CD4-positive, alpha-beta T cell treated with Interleukin-12 subunit alpha and Interleukin-12 subunit beta, for 1 hour (primary cell): ENCODE measurements at regions not wholly inside any gene's neighbourhood (a gene's known extent, or its start where the extent isn't known, plus 50 kb on each side); places are given as distances from the start of the nearest gene placed in this dataset.
"Not testable (repeated sequence)": the region's sequence is repeated elsewhere in the genome, so short reads cannot be mapped to it uniquely, and the experiment has no call there.

Experiments used
- DNase-seq: peaks from one replicate; pipeline ENCODE4 v3.0.0-alpha.2; 2020

DNA sequence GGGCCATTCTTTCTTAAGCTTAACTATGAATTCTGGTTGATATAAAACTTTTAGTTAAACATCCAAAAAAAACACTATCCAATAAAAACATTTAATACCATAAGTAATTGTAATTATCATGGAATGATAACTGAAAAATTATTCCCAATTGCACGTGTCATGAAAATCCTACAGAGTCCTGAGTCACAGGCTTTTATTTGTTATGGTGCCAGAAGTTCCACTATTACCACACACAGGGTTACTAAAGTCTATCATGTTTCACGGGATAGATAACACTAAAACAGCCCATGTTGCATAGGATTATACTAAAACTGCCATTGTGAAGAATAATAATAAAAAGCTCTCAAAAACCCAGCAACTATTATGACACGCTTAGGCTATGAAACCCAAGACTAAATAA lies 1381.8 kb downstream of the EFNA5 start:
- DNase-seq = no peak

DNA sequence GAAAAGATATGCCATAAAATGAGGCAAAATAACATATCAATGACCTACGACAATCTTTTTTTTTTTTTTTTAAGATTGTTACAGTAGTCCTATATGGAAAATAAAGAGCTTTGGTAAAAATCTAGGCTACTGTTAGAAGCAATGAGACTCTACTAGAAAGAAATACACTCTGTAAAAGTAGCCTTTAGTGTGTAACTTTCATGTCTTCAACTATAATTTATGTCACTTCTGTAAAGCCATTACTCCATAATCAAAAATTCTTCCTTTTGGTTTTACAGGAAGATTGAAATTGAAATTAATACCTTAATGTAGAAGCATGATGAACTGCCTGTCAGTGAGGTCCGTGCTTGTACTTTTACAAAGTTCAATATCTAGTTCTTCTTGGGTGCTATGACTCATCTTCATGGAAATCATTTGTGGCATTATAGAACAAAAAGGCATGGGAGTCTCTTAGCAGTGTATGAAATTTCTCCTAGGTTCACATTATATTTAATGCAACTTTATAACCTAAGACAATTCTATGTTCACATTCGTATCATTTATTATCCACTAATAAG lies 1393.1 kb downstream of the EFNA5 start:
- DNase-seq = no peak

DNA sequence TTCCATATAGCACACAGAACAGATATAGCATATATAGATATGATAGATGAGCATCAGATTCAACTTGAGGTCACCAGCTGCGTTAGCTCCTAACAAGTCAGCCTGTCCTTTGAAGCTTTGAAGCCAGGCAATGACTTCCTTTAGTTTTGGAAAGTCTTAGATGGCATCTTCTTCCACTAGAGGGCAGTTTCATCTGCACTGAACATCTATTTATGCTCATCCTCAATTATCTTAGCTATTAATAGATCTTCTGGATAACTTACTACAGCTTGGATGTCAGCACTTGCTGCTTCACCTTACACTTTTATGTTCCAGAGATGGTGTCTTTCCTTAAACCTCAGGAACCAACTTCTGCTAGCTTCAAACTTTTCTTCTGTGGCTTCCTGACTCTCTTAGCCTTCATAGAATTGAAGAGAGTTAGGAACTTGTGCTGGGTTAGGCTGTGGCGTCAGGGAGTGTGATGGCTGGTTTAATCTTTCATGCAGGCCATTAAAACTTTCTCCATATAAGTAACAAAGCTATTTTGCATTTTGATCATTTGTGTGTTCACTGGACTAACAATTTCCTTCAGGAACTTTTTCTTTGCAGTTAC lies 1401.4 kb downstream of the EFNA5 start:
- DNase-seq = no peak

DNA sequence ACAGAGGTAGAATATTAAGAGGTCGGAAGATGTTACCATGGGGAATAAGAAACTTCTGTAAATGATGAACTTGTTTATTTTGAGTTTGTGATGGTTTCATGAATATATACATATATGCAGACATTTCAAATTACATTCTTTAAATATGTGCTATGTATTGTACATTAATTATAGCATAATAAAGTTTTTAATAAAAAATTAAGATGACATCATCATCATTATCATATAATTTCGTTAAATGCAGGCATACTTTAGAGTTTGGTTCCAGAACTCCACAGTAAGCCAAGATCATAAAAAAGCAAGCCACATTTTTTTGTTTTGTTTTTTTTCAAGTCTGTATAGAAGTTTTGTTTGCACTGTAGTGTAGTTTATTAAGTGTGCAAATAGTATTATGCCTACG lies 1403.5 kb downstream of the EFNA5 start:
- DNase-seq = no peak

DNA sequence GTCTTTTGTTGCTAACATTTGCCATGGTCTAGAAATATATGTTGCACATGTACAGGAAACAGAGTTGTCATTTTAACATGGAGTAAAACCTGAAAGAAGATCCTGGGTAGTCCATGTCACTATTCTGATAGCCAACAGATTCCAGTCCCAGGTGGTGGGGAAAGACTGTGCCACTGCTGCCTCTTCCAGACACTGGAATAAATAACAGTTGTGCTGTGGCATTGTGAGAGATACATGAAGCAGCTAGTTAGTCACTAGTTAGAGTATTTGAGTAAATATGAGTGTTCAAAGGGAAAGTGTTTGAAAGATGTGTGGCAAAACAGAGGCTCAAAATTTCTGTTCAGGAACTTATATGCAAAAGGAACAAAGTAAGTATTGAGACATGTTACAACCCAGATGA lies 1408.3 kb downstream of the EFNA5 start:
- no peak for DNase-seq

DNA sequence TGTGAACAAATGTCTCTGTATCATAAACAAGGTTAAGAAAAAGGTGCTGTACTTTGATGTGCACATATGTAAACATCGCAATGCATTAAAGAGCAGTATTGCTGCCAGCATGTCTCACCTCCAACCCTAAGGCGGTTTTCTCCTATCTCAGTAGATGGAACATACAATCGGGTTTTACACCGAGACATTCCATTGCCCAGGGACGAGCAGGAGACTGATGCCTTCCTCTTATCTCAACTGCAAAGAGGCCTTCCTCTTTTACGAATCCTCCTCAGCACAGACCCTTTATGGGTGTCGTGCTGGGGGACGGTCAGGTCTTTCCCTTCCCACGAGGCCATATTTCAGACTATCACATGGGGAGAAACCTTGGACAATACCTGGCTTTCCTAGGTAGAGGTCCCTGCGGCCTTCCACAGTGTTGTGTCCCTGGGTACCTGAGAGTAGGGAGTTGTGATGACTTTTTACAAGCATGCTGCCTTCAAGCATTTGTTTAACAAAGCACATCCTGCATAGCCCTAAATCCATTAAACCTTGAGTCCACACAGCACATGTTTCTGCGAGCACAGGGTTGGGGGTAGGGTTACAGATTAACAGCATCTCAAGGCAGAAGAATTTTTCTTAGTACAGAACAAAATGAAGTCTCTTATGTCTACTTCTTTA lies 1411.2 kb downstream of the EFNA5 start:
- DNase-seq = not testable (repeated sequence)

DNA sequence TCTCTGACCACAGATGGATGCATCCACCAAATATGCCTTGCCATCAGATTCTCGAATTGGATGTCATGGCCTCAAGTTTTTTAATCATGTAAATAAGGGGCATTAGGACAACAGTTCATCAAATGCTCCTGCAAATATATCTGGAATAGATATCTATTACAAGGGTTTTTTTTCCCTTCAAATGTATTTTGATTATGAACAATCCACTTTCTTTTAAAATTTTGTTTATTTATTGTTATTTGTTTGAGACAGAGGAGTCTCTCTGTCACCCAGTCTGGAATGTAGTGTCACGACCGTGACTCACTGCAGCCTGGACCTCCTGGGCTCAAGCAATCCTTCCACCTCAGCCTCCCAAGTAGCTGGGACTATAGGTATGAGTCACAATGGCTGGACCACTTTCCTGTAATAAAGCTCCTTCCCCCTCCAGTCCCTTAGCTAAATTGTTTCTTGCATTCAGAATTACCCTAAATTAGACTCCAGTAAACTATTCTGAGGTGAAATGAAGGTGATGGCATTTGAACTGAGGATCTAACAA lies 1412.1 kb downstream of the EFNA5 start:
- no peak for DNase-seq

DNA sequence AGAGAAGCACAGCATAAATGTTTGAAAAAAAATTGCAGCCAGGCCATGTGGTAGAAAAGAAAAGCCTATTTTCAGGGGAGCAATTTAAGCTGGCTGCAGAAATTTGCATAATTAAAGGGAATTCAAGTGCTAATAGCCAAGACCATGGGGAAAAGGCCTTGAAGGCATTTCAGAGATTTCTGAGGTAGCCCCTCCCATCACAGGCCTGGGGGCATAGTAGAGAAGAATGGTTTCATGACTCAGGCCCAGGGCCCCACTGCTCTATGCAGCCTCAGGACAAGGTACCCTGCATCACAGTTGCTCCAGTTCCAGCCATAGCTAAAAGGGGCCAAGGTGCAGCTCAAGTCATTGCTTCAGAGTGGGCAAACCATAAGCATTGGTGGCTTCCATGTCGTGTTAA lies 1416.0 kb downstream of the EFNA5 start:
- DNase-seq = no peak

DNA sequence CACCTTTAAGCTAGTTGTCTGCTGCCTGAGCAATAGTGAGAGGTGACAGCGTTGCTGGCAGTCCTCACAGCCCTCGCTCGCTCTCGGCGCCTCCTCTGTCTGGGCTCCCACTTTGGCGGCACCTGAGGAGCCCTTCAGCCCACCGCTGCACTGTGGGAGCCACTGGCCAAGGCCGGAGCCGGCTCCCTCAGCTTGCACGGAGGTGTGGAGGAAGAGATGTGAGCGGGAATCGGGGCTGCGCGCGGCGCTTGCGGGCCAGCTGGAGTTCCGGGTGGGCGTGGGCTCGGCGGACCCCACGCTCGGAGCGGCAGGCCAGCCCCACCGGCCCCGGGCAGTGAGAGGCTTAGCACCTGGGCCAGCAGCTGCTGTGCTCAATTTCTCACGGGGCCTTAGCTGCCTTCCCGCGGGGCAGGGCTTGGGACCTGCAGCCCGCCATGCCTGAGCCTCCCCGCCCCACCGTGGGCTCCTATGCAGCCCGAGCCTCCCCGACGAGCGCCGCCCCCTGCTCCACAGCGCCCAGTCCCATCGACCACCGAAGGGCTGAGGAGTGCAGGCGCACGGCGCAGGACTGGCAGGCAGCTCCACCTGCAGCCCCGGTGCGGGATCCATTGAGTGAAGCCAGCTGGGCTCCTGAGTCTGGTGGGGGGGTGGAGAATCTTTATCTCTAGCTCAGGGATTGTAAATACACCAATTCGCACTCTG lies 1424.5 kb downstream of the EFNA5 start:
- not testable (repeated sequence) for DNase-seq

DNA sequence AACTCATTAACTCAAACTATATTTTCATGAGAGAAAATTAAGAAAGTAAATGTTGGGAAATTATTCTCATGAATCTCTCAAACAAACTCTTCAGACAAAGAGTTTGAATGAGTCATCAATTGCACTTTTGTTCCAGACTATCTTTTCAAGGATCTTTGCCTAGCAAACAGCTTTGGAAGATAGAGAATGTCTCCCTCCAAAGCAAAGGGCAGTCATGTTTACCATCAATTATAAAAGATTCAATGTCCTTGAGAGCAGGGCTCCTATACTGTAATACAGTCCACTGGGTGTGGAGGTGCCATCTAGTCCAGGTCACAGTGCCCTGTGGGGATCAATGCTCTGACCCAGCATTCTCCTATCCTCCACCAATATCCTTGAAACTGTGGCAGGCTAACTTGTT lies 1429.3 kb downstream of the EFNA5 start:
- DNase-seq = no peak

DNA sequence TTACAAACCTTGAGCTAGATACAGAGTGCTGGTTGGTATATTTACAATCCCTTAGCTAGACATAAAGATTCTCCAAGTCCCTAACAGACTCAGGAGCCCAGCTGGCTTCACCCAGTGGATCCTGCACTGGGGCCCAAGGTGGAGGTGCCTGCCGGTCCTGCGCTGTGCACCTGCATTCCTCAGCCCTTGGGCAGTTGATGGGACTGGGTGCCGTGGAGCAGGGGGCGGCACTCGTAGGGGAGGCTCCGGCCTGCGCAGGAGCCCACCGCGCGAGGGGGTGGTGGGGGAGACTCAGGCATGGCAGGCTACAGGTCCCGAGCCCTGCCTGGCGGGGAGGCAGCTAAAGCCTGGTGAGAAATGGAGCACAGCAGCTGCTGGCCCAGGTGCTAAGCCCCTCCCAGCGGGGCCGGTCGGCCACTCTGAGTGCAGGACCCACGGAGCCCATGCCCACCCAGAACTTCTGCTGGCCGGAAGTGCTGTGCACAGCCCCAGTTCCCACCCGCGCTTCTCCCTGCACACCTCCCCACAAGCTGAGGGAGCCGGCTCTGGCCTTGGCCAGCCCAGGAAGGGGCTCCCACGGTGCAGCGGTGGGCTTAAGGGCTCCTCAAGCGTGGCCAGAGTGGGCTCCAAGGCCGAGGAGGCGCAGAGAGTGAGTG lies 1464.7 kb downstream of the EFNA5 start:
- DNase-seq = no peak

DNA sequence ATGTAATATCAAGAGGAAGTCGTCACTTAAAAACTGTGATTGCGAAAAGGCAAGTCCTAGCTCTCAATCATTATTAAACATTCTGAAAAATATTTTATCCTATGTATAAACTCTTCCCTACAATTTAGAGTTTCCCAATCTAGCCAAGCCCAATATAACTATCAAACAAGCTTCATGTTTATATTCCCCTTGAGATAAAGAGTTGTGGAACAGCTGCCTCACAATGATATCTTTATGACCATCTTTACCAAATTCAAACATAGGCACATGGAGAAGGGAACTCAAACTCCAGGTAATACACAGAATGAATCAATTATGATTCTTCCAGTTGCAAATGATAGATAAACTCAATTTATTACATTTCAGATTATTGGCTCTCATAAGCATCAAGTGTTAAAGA lies 1468.7 kb downstream of the EFNA5 start:
- DNase-seq = no peak

DNA sequence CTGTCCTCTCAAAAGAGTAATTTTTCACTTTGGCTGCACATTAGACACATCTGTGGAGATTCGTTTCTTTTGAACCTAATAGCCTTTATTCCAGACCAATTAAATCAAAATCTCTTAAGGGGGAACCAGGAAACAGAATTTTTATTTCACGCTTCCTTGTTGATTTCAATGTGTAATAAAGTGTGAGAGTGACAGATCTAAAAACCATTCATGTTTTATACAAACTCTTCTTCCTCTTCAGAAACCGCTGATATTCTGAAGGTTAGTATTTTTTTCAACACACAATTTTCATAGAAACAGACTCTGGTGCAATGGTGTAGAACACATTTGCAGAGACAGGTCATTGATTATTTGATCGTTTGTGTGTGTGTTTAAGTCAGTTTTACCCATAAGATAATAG lies 1469.8 kb downstream of the EFNA5 start:
- DNase-seq = no peak

DNA sequence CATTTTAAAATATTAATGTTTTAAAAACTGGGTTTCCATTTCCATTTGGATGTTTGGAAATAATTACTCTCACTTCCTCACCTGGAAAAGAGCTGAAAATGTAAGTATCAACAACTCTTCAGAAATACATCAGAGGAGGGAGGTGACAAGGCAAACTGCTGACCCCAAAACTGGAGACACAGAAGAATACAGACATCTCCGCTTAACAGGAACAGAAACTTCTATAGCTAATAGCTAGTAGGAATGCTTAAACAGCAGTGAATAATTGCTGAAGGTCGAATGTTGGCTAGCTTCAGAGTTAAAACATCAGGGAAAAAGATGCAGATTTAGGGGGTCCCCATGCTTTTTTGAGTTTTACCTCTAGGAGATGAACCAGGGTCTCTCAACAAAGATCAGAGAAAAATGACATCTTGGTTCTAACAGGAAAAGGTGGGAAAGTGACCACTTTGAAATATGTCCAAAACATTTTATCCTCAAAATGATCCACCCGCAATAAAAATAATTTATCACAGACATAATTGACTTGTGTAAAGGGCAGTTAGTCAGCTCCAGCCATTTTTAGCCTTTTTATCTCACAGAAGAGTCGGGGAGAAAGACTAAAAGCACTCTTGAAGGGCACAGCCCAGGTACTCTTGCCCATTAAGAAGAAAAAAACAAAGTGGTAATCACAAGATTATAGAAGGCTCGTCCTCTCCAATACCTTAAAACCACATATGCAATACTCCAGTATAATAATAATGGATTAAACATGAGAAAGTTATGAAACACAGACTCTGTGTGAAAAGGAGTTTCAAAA lies 1474.9 kb downstream of the EFNA5 start:
- DNase-seq = no peak

DNA sequence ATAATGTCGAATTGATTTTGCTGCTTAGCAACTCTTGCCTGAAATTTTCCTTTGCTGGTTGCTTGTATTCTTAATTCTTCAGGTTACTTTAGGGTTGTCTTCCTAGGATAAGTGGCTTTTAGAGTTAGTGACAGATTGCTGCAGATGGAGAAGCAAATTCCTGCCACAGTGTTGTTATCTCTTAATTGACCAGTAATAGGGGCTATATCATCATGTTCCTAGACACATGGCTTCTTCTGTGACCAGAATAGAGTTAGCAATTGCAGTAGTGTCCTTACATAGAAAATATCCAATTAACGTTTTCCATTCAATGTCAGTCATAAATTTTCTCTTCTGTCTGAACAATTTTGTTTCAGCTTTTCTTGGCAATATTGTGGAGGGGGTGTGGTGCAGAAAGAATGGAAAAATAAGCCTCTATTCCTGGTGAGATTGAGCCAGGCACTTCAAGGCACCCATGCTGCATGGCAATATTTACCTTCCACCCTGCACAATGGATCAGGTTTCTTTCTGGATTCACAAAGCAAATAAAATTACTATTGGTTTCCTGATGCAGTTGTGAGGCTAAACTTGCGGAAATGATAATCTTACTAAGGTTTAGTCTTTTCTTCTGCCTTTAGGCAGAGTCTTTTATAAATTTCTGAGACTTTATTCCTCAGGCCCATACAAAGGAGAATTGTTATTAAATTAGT lies 1481.5 kb downstream of the EFNA5 start:
- no peak for DNase-seq

DNA sequence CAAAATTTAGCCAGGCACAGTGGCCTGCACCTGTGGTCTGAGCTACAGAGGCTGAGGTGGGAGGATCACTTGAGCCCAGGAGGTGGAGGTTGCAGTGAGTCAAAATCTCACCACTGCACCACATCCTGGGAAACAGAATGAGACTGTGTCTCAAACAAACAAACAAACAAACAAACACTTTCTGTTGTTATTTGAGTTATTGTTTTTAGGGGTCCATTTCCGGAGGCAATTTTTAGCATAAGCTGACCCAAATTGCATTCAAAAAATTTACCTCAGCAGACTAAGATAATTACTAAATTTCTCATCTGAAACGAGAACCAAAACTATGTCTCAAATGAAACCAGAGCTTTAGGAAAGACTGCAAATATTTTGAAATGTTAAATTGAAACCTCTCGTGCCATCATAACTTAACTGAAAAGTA lies 1485.1 kb downstream of the EFNA5 start:
- no peak for DNase-seq

DNA sequence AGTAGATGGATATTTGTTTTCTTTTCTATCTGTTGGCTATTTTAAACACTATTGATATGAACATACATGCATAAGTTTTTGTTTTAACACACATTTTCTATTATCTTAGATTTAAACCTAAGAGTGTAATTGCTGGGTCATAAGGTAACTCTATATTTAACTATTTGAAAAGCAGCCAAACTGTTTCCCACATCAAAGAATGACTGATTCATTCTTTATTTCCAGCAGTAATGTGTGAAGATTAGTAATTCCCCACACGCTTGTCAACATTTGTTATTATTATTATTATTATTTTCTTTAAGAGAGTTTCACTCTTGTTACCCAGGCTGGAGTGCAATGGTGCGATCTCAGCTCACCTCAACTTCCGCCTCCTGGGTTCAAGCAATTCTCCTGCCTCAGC lies 1495.8 kb downstream of the EFNA5 start:
- no peak for DNase-seq

DNA sequence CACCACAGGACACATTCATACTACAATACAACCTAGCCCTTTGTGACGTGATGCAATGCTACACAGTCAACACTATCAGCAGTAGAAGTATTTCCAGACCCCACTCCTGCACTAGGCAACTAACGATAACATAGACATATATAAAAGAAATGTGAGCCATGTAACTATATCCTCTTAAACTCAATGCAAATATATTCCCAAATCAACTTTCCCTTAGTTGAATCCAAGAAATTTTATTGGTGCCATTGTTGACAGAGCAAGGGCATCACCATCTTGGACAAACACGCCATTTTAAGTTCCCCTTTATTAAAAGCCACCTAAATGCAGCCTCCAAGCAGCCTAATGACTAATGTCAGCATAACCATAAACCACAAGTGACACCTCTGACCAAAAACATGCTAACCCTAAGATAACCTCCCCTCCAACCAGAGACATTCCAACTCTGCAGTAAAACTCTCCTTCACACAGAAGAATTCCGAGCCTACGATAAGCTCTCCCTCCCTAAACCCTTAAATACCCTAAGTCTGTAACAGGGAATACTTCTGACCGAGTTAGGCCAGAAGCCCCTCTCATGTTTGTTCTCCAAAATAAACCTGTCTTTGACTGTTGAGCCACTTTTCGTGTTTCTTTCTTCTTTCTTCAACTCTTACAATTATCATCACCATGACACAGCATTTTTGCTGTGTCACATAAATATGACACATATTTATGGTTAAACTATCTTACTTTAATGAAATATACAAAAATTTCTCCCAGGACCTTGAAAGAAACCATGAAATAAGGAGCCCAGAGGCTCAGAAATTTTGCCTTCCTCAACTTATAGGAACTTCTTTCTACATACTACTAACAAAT lies 1497.8 kb downstream of the EFNA5 start:
- DNase-seq = no peak

DNA sequence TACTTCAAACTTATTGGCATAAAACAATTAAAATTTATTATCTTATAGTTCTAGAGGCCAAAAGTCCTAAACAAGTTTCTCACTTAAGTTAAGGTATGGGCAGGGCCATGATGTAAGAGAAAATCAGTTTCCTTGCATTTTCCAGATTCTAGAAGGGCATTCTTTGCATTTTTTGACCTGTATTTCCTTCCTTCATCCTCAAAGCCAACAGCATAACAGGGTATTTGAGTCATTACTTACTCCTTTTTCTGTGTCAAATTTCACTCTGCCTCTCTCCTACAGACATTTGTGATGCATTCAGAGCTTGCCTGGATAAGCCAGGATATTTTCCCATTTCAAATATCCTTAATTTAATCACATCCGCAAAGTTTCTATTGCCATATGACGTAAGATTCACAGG lies 1499.0 kb downstream of the EFNA5 start:
- DNase-seq = no peak

DNA sequence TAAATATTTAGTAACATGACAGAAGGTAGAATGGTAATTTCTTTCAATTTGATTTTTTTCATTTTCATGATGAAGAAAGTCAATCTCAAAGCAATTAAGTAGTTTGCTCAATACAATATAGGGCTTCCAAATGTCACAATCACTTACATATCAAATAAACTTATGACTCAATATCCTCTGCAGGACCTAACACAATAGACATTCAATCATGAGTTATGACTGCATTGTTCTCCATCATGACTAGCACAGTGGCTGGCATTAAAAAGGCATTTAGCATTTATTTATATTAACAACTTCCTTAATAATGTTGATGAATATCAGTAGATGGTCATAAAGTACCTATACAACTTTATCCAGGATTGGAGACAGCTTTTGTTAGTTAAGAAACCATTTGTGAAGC lies 1499.6 kb downstream of the EFNA5 start:
- DNase-seq = no peak

DNA sequence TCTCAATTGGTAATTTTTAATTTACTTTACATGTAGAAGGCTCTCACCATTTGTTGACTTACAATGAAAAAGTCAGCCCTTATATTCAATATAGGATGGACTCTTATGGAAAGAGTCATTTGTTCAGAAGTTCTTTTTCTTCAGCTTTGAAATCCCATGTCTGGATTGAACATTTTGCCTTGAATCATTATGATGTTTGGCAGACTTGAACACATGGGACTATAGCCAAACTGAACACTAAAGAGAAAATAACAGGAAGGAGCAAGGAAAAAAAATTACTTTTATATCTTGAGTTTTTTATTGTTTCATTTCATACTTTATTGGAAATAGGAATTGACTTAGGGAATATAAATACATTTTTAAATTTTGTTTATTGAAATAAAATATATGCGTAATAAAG lies 1503.0 kb downstream of the EFNA5 start:
- DNase-seq = no peak
